ENCODE measurements at regions not wholly inside any gene's neighbourhood (a gene's known extent, or its start where the extent isn't known, plus 50 kb on each side); places are given as distances from the start of the nearest gene placed in this dataset.

DNA sequence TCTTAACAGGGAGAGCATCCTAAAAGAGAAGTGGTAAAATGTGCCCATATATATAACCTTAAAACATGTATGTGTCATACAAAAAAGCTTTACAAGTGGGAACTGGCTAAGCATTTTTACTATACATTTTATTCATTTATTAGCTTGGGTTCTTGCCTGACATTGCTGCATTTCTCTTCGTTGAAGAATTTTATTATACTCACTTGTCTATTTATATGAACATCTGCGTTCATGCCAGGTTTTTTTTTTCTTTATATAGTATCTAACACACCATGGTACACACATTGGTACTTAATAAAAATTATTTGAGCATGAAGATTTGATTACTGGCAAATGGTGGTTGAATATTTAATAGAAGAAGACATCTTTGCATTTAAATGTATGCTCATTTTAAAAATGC is 492.3 kb downstream of the SPATA31D1 start:
- Histone ChIP-seq H2AFZ (ENCODE audit: low read depth, low read length) (no peak overlapping the region), H3K4me2 (ENCODE audit: low read length) (no peak overlapping the region), H3K79me2 (replicated peaks; ENCODE audit: insufficient read depth, low read length) (no peaks in the 10 kb centered on the region), H4K20me1 (ENCODE audit: insufficient read depth) (no peaks in the 10 kb centered on the region), H3K36me3 (ENCODE audit: insufficient read depth, low read length) (no peaks in the 10 kb centered on the region), H3F3A (ENCODE audit: insufficient read depth, low read length, poor library complexity, severe bottlenecking) (no peaks in the 10 kb centered on the region), H3K4me3 (ENCODE audit: low read length) (no peak overlapping the region), H3K27ac (ENCODE audit: low read length) (no peak overlapping the region), H3K9ac (ENCODE audit: low read length) (no peak overlapping the region), H3K27me3 (ENCODE audit: insufficient read depth, low read depth, low read length) (no peaks in the 10 kb centered on the region), H3K9me2 (ENCODE audit: insufficient read depth, low read length) (no peaks in the 10 kb centered on the region), H3K9me3 (ENCODE audit: low read length) (no peaks in the 10 kb centered on the region)
- TF ChIP-seq, protein P1, sequence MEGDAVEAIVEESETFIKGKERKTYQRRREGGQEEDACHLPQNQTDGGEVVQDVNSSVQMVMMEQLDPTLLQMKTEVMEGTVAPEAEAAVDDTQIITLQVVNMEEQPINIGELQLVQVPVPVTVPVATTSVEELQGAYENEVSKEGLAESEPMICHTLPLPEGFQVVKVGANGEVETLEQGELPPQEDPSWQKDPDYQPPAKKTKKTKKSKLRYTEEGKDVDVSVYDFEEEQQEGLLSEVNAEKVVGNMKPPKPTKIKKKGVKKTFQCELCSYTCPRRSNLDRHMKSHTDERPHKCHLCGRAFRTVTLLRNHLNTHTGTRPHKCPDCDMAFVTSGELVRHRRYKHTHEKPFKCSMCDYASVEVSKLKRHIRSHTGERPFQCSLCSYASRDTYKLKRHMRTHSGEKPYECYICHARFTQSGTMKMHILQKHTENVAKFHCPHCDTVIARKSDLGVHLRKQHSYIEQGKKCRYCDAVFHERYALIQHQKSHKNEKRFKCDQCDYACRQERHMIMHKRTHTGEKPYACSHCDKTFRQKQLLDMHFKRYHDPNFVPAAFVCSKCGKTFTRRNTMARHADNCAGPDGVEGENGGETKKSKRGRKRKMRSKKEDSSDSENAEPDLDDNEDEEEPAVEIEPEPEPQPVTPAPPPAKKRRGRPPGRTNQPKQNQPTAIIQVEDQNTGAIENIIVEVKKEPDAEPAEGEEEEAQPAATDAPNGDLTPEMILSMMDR (IDR thresholded peaks at IDR 0.05; ENCODE audit: poor library complexity, severe bottlenecking) = no peak
- TF ChIP-seq, protein P2, sequence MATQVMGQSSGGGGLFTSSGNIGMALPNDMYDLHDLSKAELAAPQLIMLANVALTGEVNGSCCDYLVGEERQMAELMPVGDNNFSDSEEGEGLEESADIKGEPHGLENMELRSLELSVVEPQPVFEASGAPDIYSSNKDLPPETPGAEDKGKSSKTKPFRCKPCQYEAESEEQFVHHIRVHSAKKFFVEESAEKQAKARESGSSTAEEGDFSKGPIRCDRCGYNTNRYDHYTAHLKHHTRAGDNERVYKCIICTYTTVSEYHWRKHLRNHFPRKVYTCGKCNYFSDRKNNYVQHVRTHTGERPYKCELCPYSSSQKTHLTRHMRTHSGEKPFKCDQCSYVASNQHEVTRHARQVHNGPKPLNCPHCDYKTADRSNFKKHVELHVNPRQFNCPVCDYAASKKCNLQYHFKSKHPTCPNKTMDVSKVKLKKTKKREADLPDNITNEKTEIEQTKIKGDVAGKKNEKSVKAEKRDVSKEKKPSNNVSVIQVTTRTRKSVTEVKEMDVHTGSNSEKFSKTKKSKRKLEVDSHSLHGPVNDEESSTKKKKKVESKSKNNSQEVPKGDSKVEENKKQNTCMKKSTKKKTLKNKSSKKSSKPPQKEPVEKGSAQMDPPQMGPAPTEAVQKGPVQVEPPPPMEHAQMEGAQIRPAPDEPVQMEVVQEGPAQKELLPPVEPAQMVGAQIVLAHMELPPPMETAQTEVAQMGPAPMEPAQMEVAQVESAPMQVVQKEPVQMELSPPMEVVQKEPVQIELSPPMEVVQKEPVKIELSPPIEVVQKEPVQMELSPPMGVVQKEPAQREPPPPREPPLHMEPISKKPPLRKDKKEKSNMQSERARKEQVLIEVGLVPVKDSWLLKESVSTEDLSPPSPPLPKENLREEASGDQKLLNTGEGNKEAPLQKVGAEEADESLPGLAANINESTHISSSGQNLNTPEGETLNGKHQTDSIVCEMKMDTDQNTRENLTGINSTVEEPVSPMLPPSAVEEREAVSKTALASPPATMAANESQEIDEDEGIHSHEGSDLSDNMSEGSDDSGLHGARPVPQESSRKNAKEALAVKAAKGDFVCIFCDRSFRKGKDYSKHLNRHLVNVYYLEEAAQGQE (IDR thresholded peaks at IDR 0.05; ENCODE audit: borderline replicate concordance) = no peak
- TF ChIP-seq RAD21 (conservative IDR thresholded peaks at IDR 0.05) (no peak), EP300 (conservative IDR thresholded peaks at IDR 0.05; ENCODE audit: poor library complexity, severe bottlenecking) (no peak), SMC3 (conservative IDR thresholded peaks at IDR 0.05; ENCODE audit: poor library complexity) (no peak), POLR2AphosphoS5 (IDR thresholded peaks at IDR 0.05) (no peak), EZH2 (IDR thresholded peaks at IDR 0.05; ENCODE audit: borderline replicate concordance, insufficient read depth, low read length, poor library complexity, severe bottlenecking) (no peak), MXI1 (conservative IDR thresholded peaks at IDR 0.05; ENCODE audit: poor library complexity, severe bottlenecking) (no peak), TAF1 (IDR thresholded peaks at IDR 0.05; ENCODE audit: low read depth) (no peak)

DNA sequence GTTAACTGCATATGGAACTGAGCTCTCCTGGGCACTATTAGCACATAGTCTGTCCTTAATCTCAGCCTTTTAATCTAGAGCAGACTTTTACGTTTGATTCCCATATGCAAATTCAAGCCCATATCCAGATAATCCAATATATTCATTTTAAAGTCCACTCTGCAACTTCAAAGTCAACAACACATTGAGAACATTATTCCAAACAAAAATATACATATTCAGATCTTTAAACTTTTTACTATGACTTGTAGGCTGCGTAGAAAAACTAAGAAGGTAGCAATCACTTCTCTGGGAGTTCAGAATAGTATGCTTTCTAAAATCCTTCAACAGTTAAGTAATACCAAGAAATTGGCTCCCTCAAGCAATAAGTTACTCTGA is 499.4 kb downstream of the SPATA31D1 start:
- H3K9ac ChIP-seq (ENCODE audit: low read length) = no peak overlapping the region
- H2AFZ ChIP-seq (ENCODE audit: low read depth, low read length) = no peak overlapping the region
- no peaks in the 10 kb centered on the region for H3K79me2 ChIP-seq (replicated peaks; ENCODE audit: insufficient read depth, low read length)
- no peak overlapping the region for H3K4me2 ChIP-seq (ENCODE audit: low read length)
- no peak for TF ChIP-seq MXI1 (conservative IDR thresholded peaks at IDR 0.05; ENCODE audit: poor library complexity, severe bottlenecking)
- TF ChIP-seq, protein P1 (IDR thresholded peaks at IDR 0.05; ENCODE audit: poor library complexity, severe bottlenecking) = no peak
- TF ChIP-seq EP300 (conservative IDR thresholded peaks at IDR 0.05; ENCODE audit: poor library complexity, severe bottlenecking) = no peak
- TF ChIP-seq EZH2 (IDR thresholded peaks at IDR 0.05; ENCODE audit: borderline replicate concordance, insufficient read depth, low read length, poor library complexity, severe bottlenecking) = no peak
- TF ChIP-seq TAF1 (IDR thresholded peaks at IDR 0.05; ENCODE audit: low read depth) = no peak
- H3F3A ChIP-seq (ENCODE audit: insufficient read depth, low read length, poor library complexity, severe bottlenecking) = no peaks in the 10 kb centered on the region
- H3K27me3 ChIP-seq (ENCODE audit: insufficient read depth, low read depth, low read length) = no peaks in the 10 kb centered on the region
- no peaks in the 10 kb centered on the region for H3K36me3 ChIP-seq (ENCODE audit: insufficient read depth, low read length)
- no peaks in the 10 kb centered on the region for H4K20me1 ChIP-seq (ENCODE audit: insufficient read depth)
- H3K27ac ChIP-seq (ENCODE audit: low read length) = no peak overlapping the region
- H3K9me2 ChIP-seq (ENCODE audit: insufficient read depth, low read length) = no peaks in the 10 kb centered on the region
- no peaks in the 10 kb centered on the region for H3K9me3 ChIP-seq (ENCODE audit: low read length)
- no peak overlapping the region for H3K4me3 ChIP-seq (ENCODE audit: low read length)
